ENCODE measurements at regions not wholly inside any gene's neighbourhood (a gene's known extent, or its start where the extent isn't known, plus 50 kb on each side); places are given as distances from the start of the nearest gene placed in this dataset.

DNA sequence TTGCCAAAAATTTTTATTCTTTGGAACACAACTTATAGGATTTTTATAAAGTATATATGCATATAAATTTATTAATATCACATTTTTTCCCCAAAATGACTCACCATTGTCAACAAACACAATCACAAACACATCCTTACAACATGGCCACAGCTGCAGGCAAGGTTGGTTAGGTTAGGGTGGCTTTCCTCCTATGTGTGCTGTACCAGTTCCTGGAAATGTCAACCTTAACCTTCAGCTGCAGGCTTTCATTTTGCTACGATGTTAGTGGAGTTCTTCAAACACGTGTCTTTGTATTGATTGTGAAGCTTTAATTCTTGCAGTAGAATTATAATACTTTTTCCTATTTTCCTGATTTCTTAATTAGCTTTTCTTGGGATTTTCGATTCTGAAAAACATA lies 185.8 kb downstream of the PTEN start:
- Histone ChIP-seq H3K9me3 (ENCODE audit: control insufficient read depth, insufficient read depth, low read depth, low read length) (no peaks in the 10 kb centered on the region), H4K20me1 (ENCODE audit: control insufficient read depth, extremely low read depth, insufficient read depth, low read length) (no peaks in the 10 kb centered on the region), H3K27ac (ENCODE audit: insufficient read depth, low read length) (no peak overlapping the region), H3K36me3 (ENCODE audit: control insufficient read depth, insufficient read depth, low read length) (no peaks in the 10 kb centered on the region), H3K79me2 (ENCODE audit: control insufficient read depth, insufficient read depth, low read length) (no peaks in the 10 kb centered on the region), H3K9ac (ENCODE audit: insufficient read depth, low read length) (no peak overlapping the region), H3K27me3 (ENCODE audit: control insufficient read depth, insufficient read depth, low read length) (no peaks in the 10 kb centered on the region), H3K4me3 (replicated peaks in 1 of 4; ENCODE audit: control extremely low read depth in 1 of 4, insufficient read depth in 1 of 4, low read depth in 3 of 4, low read length in 4 of 4) (no peak overlapping the region), H3K4me2 (ENCODE audit: extremely low read depth, insufficient read depth, low read length) (no peak overlapping the region), H3K4me1 (ENCODE audit: control insufficient read depth, extremely low read depth, insufficient read depth, low read length) (no peaks in the 10 kb centered on the region), H2AFZ (ENCODE audit: low read length) (no peak overlapping the region)
- TF ChIP-seq EZH2 (IDR thresholded peaks at IDR 0.05; ENCODE audit: low read length, missing control alignments): no peak
- TF ChIP-seq, protein P1, sequence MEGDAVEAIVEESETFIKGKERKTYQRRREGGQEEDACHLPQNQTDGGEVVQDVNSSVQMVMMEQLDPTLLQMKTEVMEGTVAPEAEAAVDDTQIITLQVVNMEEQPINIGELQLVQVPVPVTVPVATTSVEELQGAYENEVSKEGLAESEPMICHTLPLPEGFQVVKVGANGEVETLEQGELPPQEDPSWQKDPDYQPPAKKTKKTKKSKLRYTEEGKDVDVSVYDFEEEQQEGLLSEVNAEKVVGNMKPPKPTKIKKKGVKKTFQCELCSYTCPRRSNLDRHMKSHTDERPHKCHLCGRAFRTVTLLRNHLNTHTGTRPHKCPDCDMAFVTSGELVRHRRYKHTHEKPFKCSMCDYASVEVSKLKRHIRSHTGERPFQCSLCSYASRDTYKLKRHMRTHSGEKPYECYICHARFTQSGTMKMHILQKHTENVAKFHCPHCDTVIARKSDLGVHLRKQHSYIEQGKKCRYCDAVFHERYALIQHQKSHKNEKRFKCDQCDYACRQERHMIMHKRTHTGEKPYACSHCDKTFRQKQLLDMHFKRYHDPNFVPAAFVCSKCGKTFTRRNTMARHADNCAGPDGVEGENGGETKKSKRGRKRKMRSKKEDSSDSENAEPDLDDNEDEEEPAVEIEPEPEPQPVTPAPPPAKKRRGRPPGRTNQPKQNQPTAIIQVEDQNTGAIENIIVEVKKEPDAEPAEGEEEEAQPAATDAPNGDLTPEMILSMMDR (conservative IDR thresholded peaks at IDR 0.05 in 1 of 2, IDR thresholded peaks at IDR 0.05 in 1 of 2; ENCODE audit: low read depth in 1 of 2, low read length in 2 of 2): no peak
- DNase-seq (ENCODE audit: low read depth in 2 of 2): no peak

DNA sequence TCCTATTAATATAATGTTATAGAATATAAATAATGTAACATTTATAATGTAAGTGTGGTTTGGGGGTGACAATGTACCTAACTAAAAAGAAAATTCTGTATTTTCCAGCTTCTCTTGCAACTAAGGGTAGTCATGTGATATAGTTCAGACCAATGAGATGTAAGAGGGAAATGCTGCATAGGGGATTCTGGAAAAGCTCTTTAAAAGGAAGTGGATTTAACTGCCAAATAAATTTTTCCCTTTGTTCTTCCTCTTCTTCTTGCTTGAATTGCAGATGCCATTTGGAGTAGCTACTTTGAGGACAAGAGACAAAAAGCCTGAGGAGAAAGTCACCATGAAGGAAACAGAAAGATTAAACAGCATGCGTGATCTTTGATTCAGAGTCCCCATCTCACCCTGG lies 194.3 kb downstream of the PTEN start:
- no peaks in the 10 kb centered on the region for H3K79me2 ChIP-seq (ENCODE audit: control insufficient read depth, insufficient read depth, low read length)
- no peaks in the 10 kb centered on the region for H3K36me3 ChIP-seq (ENCODE audit: control insufficient read depth, insufficient read depth, low read length)
- no peak for DNase-seq (ENCODE audit: low read depth in 2 of 2)
- no peak overlapping the region for H3K27ac ChIP-seq (ENCODE audit: insufficient read depth, low read length)
- H3K4me2 ChIP-seq (ENCODE audit: extremely low read depth, insufficient read depth, low read length): no peak overlapping the region
- H3K4me3 ChIP-seq (replicated peaks in 1 of 4; ENCODE audit: control extremely low read depth in 1 of 4, insufficient read depth in 1 of 4, low read depth in 3 of 4, low read length in 4 of 4): no peak overlapping the region
- no peaks in the 10 kb centered on the region for H3K27me3 ChIP-seq (ENCODE audit: control insufficient read depth, insufficient read depth, low read length)
- H3K9me3 ChIP-seq (ENCODE audit: control insufficient read depth, insufficient read depth, low read depth, low read length): no peaks in the 10 kb centered on the region
- no peak overlapping the region for H3K9ac ChIP-seq (ENCODE audit: insufficient read depth, low read length)
- peaks cover 5% of the 10 kb centered on the region for H3K4me1 ChIP-seq (ENCODE audit: control insufficient read depth, extremely low read depth, insufficient read depth, low read length)
- no peaks in the 10 kb centered on the region for H4K20me1 ChIP-seq (ENCODE audit: control insufficient read depth, extremely low read depth, insufficient read depth, low read length)
- no peak overlapping the region for H2AFZ ChIP-seq (ENCODE audit: low read length)
- TF ChIP-seq EZH2 (IDR thresholded peaks at IDR 0.05; ENCODE audit: low read length, missing control alignments): no peak
- TF ChIP-seq, protein P1 (conservative IDR thresholded peaks at IDR 0.05 in 1 of 2, IDR thresholded peaks at IDR 0.05 in 1 of 2; ENCODE audit: low read depth in 1 of 2, low read length in 2 of 2): no peak

DNA sequence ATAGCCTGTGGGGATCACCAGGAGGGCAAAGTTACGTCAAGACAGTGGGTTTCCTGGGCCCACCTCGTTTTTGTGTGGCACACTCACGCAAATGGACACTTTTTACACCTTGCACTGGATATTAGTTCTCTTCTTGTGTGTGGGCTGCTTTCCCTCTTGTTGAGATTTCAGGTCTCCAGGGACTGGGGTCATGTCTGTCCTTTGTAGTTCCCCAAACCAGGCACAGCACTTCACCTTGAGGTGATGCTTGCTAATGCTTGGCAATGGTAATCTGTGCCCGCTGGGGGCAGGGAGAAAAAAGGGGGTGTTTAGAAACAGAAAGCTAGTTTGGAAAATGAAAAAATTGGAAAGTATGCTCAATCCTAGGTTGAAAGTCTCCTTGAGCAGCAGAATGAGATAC lies 195.3 kb downstream of the PTEN start:
- no peak overlapping the region for H3K27ac ChIP-seq (ENCODE audit: insufficient read depth, low read length)
- no peaks in the 10 kb centered on the region for H3K36me3 ChIP-seq (ENCODE audit: control insufficient read depth, insufficient read depth, low read length)
- TF ChIP-seq, protein P1 (conservative IDR thresholded peaks at IDR 0.05 in 1 of 2, IDR thresholded peaks at IDR 0.05 in 1 of 2; ENCODE audit: low read depth in 1 of 2, low read length in 2 of 2): no peak
- no peak for TF ChIP-seq EZH2 (IDR thresholded peaks at IDR 0.05; ENCODE audit: low read length, missing control alignments)
- no peaks in the 10 kb centered on the region for H3K27me3 ChIP-seq (ENCODE audit: control insufficient read depth, insufficient read depth, low read length)
- H3K4me1 ChIP-seq (ENCODE audit: control insufficient read depth, extremely low read depth, insufficient read depth, low read length): peaks cover 15% of the 10 kb centered on the region
- H2AFZ ChIP-seq (ENCODE audit: low read length): no peak overlapping the region
- no peak overlapping the region for H3K4me3 ChIP-seq (replicated peaks in 1 of 4; ENCODE audit: control extremely low read depth in 1 of 4, insufficient read depth in 1 of 4, low read depth in 3 of 4, low read length in 4 of 4)
- no peak overlapping the region for H3K4me2 ChIP-seq (ENCODE audit: extremely low read depth, insufficient read depth, low read length)
- DNase-seq (ENCODE audit: low read depth in 2 of 2): no peak
- no peaks in the 10 kb centered on the region for H3K9me3 ChIP-seq (ENCODE audit: control insufficient read depth, insufficient read depth, low read depth, low read length)
- H3K79me2 ChIP-seq (ENCODE audit: control insufficient read depth, insufficient read depth, low read length): no peaks in the 10 kb centered on the region
- H3K9ac ChIP-seq (ENCODE audit: insufficient read depth, low read length): no peak overlapping the region
- H4K20me1 ChIP-seq (ENCODE audit: control insufficient read depth, extremely low read depth, insufficient read depth, low read length): no peaks in the 10 kb centered on the region
